ENCODE measurements at regions not wholly inside any gene's neighbourhood (a gene's known extent, or its start where the extent isn't known, plus 50 kb on each side); places are given as distances from the start of the nearest gene placed in this dataset.

DNA sequence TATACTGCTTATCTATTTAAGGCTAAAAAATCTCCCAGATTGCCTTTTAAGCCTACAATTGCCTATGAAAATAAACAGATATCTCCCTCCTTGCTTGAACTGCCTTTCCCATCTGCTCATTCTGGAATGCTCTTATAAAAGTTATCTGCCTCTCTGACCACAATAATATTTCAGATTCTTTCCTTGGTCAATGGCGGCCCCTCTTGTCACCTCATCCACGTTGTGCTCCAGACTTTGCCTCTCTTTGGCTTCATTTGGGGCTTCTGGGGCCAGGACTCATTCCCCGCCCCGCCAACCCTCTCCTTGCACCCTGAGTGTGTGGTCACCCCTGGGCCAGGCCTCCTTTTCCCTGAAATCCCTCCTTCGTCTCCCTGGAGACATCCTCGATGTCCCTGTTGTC, 110.0 kb upstream of the RPS23 start:
- DNase-seq = no peak

DNA sequence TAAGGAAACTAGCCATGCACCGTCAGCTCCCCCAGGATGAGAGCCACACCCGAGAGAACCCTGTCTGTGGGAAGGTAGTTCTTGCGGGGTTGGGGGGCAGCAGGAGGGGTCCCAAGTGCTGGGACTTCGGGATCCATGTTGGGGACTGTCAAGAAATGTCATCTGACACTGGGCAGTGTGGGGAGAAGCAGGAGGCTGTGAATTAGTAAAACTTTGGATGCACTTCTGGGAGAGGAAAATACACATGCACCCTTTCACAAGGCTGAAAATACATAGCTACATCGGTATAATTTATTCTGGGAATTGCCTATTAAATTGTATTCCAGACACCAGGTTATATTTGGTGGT, 109.6 kb upstream of the RPS23 start:
- DNase-seq = no peak

DNA sequence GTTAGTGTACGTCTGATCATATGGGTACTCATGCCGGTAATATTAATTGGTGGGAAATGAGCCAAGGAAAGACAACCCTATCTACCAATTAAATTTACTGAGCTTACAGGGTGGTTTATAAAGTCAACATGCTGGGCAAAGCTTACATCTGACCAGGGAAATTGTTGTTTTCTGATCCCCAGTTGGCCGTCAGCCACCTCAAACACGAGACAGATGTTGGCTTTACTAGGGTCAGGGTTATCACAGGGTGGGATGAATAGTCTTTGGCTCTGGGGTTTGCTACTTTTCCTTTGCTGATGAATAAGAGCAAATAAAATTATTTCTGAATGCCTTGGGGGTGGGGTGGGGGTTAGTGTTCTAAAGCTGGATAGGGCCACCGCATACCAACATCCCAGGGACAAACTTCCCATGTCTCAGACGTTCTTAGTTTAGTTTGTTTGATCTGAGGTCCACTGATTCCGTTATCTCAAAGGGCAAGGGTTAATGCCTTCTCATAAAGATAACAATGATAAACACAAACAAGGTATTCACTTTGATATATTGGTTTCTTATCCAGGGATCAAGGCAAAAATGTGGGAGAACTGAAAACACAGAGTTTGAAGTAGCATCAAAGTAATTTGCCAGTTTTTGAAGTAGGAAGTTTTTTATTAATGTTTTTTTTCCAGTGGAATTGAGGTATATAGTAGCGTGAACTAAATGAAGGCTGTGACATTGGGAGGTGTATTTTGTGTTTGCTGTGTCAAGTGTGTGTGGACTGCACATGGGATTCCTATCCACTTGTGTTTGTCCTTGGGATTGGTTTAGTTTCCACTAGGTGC, 109.1 kb upstream of the RPS23 start:
- no peak for DNase-seq

DNA sequence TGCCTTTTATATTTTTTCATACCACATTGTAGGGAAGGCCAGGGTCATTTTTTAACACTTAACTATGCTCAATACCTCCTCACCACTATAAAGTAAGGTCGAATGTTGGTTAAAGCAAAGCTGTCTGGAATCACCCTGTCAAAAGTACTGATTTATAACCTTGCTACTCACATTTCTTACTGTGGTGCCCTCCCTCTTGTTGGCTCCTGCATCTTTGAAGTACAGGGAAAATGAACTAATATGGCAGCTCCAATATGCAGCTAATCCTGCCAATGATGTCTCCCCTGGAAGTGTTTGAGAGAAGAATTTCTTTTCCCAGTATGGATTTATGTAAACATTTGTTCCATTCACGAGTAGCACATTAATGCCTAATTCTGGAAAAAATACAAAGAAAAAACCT, 108.4 kb upstream of the RPS23 start:
- DNase-seq = no peak

DNA sequence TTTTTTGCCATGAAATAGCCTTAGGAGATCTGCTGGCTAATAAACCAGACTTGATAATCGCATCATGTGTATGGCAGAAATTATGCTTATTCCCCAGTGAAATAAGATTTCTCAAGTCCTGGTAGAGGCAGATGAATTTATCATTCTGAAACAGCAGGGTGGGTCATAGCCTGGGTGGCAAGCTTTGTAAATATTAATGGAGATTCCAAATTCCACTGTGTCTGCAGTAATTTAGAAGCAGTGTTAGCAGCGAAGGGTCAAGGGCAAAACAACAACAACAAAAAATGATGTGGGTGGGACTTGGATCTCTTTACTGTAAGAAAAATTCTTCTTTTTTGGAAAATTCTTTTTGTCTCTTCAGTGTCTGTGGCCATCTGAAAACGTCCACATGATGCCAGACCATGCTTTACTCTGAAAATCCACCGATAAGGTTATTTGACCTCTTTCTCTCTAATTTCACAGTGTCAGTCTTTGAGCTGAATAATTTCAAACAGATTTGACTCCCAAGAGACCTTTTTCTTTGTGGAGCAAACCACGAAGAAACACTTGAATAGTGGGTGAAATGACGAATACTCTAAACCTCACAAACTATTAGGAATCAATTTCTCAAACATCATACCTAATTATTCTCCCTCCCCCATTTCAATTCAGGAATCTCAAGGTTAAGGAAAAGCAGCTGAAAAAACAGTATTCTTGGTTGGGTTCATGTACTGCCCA, 106.0 kb upstream of the RPS23 start:
- no peak for DNase-seq

DNA sequence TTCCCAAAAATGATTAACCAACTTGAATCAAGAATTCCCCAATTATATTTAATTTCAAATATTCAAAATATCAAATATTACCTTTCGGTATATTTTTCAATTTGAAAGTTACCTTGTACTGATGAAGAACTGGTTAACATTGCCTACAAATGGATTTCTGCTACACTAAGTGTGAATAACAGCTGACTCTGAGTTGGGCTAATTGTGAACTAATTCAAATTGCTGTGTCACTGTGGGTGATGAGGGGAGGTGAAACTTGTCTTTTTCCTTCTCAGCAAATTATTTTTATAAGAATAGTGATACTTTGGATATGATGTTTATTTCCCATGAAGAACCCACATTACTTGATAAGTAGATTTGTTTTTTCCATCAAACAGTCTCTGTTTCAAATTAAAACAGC, 103.4 kb upstream of the RPS23 start:
- no peak for DNase-seq

DNA sequence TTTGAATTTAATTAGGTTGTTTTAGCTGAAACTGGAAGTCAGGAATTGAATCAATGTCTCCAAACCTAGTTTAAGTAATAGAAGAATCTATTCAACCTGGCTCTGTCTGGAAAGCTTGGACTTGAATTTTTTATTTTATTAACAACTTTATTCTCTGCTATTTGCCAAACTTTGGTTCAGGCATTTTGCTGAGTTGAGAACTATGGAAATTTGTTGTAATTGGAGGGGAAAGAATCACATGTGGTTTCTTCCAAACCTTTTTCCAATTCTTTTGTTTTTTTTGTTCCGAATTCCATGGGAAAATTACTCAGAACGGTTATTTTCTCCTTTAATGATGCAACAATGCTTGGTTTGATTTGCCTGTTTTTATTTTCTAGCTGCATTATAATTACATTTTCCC, 98.2 kb upstream of the RPS23 start:
- no peak for DNase-seq

DNA sequence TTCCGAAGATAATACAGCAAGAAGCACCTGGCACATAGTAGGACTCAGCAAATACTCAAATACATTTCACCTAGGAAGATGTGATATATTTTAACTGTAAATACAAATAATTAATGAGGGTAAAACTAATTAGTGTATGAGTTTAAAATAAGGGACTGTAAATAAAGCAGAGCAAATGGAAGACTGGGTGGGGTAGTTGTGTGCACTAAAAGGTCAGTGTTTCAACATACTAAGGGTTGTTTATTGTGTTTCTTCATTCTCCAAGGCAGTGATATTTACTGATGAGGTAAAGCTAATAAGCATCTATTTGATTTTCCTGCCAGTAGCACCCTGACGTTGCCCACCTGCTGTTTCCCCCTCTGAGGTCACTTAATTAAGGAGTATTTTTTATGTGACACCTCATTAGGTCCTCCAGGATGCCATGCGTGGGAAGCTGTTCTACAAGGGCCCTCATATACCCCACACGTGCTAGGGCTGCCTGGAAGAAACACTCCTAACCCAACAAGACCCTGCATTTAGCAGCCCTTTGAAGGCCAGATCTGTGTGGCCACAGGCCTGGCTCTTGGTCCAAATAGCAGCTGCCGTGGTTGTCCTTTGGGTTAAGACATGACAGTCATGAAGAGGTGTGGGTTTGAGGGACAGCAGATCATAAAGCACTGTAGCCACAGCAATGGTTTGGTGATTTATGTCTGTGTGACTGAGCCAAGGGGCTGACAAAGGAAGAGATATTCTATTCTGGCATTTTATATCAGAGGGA, 97.5 kb upstream of the RPS23 start:
- DNase-seq = no peak

DNA sequence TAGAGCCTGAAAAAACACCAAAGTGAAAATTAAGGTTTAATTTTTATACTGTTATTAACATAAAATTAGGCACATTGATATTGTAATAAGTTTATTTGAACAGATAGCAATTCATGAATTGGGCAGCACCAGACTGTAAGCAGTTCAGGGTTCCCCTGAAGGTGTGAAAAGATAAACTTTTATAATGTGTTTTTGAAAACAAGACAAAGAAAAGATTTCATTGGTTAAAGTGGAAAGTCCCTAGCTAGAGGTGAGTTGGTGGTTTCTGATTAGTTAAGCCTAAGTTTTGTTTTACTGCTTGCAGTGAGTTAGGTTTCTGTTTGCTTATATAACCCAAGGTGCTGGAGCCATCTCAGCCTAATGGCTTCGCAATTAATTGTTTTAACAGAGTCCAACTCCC, 96.5 kb upstream of the RPS23 start:
- no peak for DNase-seq

DNA sequence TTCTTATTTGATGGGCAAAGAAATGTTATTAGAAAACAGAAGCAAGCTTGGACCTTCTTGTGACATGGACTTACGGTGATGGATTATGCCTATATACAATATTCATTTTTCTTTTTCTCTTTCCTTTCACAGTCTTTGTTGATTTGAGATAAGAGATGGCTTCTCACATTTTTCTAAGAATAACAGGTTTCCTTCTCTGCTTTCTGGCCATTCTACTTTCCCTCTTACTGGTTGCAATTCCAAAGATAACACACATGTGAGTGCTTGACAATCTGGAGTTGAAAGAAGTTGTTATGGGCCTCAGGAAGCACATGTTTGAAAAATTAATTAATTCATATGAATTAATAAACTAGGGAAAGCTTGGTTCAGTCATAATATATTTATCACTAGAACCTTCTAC, 89.8 kb upstream of the RPS23 start:
- DNase-seq = no peak

DNA sequence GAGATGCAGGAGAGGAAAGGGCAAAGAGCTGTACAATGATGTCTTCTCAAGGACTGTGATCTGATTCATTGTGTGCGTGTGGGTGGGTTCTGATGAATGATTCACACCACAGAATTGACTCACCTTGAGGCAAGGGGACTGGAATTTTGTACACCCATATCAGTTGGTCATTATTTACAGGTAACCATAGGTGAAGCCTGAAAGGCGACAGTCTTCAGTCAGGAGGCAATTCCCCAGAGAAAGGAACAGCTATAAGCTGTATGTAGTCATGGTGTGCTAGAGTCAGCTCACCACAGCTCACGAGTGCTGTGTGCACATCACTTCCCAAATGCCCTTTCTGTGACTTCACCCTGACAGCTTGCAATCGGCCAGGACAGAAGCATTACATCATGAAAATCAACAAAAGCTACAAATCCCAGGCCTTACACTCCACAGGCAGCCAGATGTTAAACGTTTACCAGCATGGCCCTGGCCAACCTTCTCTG, 87.6 kb upstream of the RPS23 start:
- DNase-seq = peak; percentile 74 to 82

DNA sequence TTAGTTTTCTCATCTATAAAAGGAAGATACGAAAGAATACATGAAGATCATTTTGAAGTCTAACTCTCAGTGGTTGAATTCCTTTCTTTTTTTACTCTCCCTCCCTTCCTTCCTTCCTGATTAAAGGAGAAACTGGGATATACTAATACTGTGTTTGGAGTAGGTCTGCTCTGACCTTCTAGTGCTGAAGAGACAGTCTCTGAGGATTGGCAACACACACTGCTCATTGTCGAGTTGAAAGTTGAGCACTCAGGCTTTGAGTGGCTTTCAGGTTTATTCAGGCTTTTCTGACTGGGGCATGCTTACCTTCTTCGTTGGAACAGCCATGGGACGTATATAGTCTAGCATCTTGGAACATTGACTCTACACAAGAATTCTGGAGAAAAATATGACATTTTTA, 86.9 kb upstream of the RPS23 start:
- no peak for DNase-seq

DNA sequence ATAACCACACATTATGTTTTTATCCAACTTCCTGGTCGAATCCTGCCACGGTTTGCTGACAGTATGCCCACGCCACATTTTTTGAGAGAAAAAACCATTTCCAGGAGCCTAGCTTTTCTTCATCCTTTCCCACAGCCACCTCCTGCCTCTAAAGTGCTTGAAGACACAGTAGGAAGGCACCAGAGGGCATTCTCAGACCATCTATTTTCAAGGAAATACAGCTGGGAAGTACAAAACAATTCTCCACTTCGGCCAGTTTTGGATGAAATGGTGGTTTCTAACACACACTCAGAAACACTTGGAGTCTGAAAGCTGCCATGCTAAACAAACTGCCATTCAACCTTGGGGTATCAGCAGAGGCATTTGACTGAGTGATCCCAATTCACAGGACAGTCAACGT, 86.3 kb upstream of the RPS23 start:
- peak; percentile 29 to 46 for DNase-seq

DNA sequence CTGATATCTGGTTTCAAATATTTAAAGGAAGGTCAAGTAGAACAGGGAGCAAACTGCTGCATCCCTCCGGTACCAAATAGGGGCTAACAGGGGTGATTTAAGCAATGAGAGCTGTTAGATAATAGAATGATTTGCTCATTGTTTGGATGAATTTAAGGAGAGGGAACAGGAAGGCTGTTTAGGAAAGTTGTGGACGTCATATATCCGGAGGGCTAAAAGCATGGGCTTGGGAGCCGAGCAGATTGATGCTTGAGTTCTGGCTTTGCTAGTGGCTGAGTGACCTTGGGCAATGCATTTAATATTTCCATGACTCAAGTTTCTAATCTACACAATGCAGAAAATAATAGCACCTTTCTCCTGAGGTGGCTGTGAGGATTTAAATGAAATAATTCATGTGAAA, 85.4 kb upstream of the RPS23 start:
- DNase-seq = no peak

DNA sequence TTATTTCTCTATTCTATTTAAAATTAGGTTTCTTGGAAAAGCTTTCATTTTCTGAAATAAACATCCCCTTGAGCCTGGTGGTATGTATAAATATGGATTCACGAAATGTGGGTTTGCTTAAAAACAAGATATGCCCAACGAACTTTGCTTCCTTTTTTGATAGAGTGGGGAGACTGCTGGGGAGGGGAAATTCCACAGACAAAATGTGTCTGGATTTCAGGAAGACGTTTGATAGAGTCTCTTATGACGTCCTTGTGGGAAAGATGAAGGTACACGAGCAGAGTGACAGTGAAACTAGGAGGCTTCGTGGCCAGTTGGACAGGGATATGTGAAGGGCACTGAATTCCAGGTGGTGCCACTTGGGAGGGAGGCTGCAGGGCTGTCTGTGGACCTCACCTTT, 84.5 kb upstream of the RPS23 start:
- DNase-seq = no peak

DNA sequence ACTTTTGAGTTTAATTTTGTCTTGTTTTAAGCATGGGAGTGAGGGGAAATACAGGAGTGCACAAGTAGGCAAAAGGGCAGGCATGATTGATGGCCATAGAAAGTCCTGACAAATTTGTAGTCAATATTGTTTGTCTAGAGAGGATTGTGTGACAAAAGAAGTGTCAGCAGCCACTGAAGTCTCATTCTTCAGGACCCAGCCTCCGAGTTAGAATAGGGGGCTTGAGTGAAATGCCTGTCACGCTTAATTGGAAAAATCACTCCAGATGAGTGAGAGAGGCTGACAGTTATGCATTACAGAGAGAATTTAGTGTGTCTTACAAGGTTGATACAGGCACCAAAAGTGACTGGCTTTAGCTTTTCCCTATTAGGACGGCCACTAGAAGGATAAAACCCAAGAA, 81.9 kb upstream of the RPS23 start:
- DNase-seq = no peak

DNA sequence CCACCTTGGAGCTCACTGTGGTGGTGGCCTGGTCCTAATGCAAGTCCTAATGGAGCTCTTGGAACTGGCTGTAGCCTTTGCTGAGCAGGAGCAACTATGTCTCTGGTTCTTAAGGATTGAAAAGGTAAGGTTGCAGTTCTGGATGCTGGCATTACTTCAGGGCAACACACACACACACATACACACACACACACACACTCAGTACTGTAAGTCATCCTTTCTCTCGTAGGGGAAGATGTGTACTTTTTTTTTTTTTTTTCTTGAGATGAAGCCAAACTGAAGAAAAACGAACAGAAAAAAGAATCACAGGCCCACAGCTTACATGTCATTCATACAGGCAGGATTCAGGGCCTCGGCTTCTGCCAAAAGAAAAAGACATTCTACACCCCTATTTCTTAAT, 81.1 kb upstream of the RPS23 start:
- no peak for DNase-seq

DNA sequence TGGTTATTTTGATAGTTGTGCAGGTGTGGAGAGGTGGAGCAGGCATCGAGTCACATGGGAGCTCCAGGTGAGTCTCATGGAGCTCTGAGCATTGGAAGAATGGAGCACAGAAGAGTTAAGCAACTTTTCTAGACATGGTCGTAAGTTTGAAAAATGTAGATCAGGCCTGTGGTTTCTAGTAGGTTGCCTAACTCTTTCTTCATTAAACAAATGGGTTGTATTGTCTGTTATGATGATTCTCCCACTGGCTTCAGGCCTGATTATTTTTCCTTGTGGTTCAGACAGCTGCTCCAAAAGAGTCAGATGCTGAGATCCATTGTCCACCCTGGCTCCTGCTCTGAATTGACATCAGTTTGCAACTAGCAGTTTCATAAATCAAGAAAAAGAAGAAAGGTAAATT, 80.3 kb upstream of the RPS23 start:
- DNase-seq = no peak

DNA sequence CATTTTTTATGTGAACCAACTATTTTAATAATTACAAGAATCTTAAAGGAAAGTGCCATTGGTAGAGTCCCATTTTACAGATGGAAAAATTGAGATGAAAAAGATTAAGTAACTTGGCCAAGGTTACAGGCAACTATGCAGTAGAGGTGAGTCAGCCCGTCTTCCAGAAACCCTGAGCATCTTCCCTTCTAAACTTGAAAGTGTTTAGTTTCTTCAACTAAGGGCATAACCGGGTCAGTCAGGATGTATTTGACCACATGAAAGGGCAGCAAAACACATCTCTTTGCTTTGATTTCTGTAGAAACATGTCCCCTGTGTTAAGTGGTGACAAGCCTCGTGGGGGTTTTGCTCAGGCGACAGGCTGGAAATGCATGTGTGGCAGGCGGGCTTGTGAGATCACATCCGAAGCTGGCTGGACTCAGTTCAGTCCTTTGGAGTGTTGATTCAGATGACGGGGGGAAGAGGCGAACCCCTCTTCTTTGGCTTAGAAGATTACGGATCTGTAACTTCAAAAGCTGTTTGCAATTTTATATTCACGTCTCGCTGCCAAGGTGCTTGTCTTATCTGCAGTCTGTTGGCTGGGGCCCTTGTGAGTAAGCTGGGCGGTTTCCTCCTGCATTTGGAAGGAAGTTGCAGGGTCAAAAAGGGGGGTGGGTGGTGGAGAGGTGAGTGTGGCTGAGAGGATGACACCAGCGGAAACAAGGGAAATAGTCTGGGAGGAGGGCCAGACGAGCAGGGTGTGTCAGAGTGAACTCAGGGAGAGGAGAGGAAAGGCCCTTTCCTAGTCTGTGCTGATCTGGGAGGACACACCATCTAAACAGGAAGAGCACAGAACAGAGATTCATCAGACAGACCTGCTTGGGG, 78.9 kb upstream of the RPS23 start:
- peak; percentile 34 to 42 for DNase-seq

DNA sequence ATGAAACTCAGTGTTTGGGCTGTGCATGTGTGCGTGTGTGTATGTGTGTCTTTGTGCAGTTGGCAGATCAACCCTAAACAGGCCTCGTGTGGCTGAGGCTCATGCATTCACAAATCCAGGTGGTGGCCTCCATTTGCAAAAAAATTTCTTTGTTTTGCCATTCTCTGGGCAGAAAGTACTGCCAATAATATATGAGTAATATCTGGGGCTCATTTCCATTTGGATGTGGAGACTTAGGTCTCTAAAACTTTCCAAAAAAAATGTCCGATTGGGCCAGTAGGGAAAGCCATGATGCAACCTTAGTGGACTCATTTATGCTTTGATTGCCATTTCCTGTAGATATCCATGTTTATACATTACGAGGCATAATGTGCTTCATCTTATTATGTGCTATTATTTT, 77.9 kb upstream of the RPS23 start:
- no peak for DNase-seq

DNA sequence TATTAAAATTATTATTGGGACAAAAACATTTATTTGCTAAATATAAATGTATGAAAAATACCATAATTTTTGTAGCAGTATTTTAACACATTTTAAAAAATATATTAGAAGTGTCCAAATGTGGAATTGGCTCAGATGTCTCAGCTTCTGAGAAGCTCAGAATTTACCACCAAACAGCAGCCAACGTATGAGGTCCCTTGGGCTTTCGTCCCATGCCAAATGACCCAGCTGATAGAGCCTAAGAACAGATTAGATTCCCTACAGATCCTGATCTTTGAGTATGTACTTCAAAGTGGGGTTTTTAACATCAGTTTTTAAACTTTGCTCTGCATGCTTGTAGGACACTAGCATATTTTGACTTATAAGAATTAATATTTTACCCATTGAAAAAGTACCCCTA, 77.3 kb upstream of the RPS23 start:
- DNase-seq = no peak

DNA sequence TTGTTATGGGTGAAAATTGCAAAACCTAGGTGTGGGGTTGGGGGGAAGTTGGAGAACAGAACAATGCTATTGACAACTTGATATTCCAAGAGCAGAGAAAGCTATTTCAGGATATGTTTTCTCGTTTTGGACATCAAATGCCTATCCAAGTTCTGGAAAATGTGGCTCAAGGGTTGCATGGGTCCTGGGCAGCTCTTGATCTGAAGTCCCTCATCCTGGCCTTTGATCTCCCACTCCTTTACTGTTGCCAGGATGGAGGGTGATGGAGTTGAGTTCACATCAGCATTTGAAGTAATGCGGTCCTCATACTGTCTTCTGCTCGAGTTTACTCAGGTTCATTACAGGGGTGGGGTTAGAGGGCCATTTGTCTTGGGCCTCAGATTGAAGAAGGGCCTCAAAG, 76.9 kb upstream of the RPS23 start:
- DNase-seq = no peak

DNA sequence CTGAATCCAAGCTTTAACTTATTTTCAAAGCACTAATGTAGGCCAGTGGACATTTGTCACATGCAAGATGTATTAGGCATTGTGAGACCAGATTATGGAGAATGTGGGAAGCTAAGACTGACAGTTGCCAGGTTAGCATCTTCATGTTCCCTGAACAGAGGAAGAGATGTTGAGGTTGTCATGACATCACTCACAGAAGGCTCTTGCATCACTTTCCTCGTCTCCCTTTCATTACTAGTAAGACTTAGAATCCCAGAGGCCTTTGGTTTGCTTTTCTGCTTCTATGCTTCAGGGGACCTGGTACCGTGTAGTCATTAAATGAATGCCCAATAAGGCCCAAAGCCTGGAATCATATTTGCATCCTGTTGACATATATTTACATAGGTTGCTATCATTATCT, 76.4 kb upstream of the RPS23 start:
- peak in 1 of 2 donors; percentile 37 for DNase-seq
